Gastroesophageal sphincter (tissue), 3 donors: ENCODE measurements at regions not wholly inside any gene's neighbourhood (a gene's known extent, or its start where the extent isn't known, plus 50 kb on each side); places are given as distances from the start of the nearest gene placed in this dataset.

Source experiments
- EP300 ChIP-seq: sonication (generic); formaldehyde crosslinking; IDR thresholded peaks from one replicate; pipeline ENCODE4 v1.6.1; 2017; ENCODE audit warnings: antibody characterized with exemption, mild to moderate bottlenecking
- POLR2A ChIP-seq, 2 donors: fragments of 450-650 bp; IDR thresholded peaks; one replicate each; pipeline ENCODE4 v1.6.1; 2017; ENCODE audit warnings: antibody characterized with exemption in 2 of 2, mild to moderate bottlenecking in 2 of 2, moderate library complexity in 1 of 2
- POLR2AphosphoS5 ChIP-seq: sonication (generic); formaldehyde crosslinking; IDR thresholded peaks from one replicate; pipeline ENCODE4 v1.6.1; 2017; ENCODE audit warnings: antibody characterized with exemption
- TF ChIP-seq, protein P1 (sequence below), 4 experiments: fragments of 200-600 bp in 2 of 4; fragments of 450-650 bp in 2 of 4; sonication (generic) in 1 of 4; IDR thresholded peaks; one replicate each; pipeline ENCODE4 v1.5.1; 2017 to 2019; ENCODE audit warnings: antibody characterized with exemption in 4 of 4, mild to moderate bottlenecking in 2 of 4, moderate library complexity in 2 of 4

DNA sequence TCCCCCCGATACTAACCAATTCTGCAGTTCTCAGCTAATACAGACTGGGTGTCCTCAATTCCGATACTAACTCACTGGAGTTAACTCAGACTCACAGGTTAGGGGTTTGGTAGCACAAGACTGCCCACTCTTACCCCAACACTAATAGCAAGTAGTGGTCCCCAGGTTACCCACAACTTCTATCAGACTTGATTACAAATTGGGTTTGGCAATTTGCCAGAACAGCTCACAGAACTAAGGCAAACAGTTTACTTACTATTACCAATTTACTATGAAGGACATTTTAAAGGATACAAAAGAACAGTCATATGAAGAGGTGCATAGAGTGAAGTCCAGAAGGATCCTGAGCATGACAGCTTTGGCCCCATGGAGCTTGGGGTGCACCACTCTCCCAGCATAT lies 201.8 kb upstream of the VCX start:
- TF ChIP-seq, protein P1, sequence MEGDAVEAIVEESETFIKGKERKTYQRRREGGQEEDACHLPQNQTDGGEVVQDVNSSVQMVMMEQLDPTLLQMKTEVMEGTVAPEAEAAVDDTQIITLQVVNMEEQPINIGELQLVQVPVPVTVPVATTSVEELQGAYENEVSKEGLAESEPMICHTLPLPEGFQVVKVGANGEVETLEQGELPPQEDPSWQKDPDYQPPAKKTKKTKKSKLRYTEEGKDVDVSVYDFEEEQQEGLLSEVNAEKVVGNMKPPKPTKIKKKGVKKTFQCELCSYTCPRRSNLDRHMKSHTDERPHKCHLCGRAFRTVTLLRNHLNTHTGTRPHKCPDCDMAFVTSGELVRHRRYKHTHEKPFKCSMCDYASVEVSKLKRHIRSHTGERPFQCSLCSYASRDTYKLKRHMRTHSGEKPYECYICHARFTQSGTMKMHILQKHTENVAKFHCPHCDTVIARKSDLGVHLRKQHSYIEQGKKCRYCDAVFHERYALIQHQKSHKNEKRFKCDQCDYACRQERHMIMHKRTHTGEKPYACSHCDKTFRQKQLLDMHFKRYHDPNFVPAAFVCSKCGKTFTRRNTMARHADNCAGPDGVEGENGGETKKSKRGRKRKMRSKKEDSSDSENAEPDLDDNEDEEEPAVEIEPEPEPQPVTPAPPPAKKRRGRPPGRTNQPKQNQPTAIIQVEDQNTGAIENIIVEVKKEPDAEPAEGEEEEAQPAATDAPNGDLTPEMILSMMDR (IDR thresholded peaks at IDR 0.05), result no peak
- TF ChIP-seq POLR2A (IDR thresholded peaks at IDR 0.05) (no peak), EP300 (no peak), POLR2AphosphoS5 (no peak)
